ENCODE measurements at regions not wholly inside any gene's neighbourhood (a gene's known extent, or its start where the extent isn't known, plus 50 kb on each side); places are given as distances from the start of the nearest gene placed in this dataset.

DNA sequence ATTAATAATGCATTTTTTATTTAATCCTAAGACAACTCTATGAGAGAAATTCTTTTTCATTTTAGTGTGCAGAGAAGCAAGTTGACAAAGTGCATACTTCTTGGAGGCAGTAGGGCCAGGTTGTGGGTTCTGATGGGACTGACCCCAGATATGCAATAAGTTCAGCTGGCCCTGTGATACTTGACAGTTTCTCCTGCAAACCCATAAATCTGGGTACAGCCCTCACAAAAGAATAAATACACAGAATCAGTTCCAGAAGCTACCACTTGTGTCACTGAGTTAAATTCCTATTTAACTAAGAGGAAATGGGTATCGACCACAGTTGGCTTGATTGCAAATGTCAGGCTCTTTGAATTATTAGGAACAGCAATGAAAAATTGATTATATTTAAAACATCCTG is 598.5 kb upstream of the API5 start:
- DNase-seq (no peak), ATAC-seq (no peak), FAIRE-seq (no peak)
- Histone ChIP-seq H3K36me3 (no peaks in the 10 kb centered on the region), H3K27ac (no peak overlapping the region), H3K4me1 (no peaks in the 10 kb centered on the region), H3K27me3 (no peaks in the 10 kb centered on the region), H3K9me3 (no peaks in the 10 kb centered on the region), H3K4me3 (no peak overlapping the region)
- 34 to 48% methylated on average over 1 of the region's 1 CpG for WGBS, 2 donors
- intact Hi-C loops (cut with DNase I) = no loop called here
- TF ChIP-seq, protein P1, sequence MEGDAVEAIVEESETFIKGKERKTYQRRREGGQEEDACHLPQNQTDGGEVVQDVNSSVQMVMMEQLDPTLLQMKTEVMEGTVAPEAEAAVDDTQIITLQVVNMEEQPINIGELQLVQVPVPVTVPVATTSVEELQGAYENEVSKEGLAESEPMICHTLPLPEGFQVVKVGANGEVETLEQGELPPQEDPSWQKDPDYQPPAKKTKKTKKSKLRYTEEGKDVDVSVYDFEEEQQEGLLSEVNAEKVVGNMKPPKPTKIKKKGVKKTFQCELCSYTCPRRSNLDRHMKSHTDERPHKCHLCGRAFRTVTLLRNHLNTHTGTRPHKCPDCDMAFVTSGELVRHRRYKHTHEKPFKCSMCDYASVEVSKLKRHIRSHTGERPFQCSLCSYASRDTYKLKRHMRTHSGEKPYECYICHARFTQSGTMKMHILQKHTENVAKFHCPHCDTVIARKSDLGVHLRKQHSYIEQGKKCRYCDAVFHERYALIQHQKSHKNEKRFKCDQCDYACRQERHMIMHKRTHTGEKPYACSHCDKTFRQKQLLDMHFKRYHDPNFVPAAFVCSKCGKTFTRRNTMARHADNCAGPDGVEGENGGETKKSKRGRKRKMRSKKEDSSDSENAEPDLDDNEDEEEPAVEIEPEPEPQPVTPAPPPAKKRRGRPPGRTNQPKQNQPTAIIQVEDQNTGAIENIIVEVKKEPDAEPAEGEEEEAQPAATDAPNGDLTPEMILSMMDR (IDR thresholded peaks at IDR 0.05) = no peak

GRCh38 chr11:42713753-42714152 is 598.0 kb upstream of the API5 start:
- H3K4me3 ChIP-seq = no peak overlapping the region
- intact Hi-C loops (cut with DNase I) = no loop called here
- H3K9me3 ChIP-seq = no peaks in the 10 kb centered on the region
- 40 to 44% methylated on average over 1 of the region's 1 CpG for WGBS, 2 donors
- ATAC-seq (no peak), DNase-seq (no peak), FAIRE-seq (no peak)
- no peaks in the 10 kb centered on the region for H3K27me3 ChIP-seq
- TF ChIP-seq, protein P1 (IDR thresholded peaks at IDR 0.05) = no peak
- H3K36me3 ChIP-seq = no peaks in the 10 kb centered on the region
- no peaks in the 10 kb centered on the region for H3K4me1 ChIP-seq
- no peak overlapping the region for H3K27ac ChIP-seq

DNA sequence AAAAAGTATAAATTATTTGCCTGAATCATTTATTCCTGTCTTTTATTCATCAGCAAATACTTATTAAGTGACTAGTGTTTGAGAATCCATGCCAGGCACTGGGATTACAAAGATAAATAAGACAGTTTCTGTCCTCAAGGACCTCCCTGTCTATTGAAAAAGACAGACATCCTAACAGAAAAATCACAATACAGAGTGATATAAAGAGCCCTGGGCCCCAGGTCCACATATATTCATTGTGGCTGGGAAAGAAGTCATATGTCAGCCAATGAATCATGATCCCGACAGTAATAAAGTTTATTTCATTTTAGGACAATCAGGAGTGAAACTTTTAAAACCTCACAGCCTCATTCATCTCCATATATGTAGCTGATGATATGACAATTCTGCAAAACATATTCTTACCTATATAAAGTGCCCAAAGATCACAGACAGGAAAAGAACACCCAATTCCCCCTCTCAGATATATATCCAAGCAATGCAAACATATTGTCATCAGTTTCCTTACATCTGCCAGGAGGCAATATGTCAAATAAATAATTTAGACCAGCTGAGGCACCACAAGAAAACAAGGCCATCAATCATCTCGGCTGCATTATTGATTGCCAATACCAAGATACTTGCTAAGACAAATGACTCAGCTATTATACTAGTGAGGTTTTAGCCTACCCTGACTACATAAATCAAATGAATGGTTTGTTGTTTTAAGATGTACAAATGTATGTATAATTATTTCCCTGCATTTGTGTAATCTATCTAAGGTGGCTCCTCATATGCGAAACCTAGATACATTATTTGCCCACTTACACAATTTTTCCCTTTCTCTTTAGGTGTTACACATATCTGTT is 590.9 kb upstream of the API5 start:
- H3K27me3 ChIP-seq = no peaks in the 10 kb centered on the region
- no peaks in the 10 kb centered on the region for H3K4me1 ChIP-seq
- no peak for FAIRE-seq
- no peaks in the 10 kb centered on the region for H3K36me3 ChIP-seq
- ATAC-seq = no peak
- intact Hi-C loops (cut with DNase I) = no loop called here
- no peak for DNase-seq
- H3K4me3 ChIP-seq = no peak overlapping the region
- 26 to 35% methylated on average over 3 of the region's 3 CpGs for WGBS, 2 donors
- H3K27ac ChIP-seq = no peak overlapping the region
- TF ChIP-seq, protein P1 (IDR thresholded peaks at IDR 0.05) = no peak
- H3K9me3 ChIP-seq = no peaks in the 10 kb centered on the region

DNA sequence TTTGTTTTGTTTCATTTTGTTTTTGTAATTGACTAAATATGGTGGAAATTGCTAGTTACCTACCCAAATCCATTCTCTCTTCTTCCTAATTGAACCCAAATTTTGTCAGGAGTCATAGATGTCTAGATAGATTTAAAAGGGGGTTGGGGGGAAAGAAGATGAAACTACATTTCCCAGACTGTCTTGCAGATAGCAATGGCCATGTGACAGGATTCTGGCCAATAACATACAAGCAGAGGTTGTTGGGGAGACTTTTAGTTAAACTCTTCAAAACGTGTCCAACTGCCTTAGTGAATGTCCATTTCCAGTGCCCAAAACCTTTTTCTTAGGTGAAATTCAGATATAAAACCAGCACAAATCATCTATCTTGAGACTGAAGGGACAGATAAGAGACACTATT is 583.9 kb upstream of the API5 start:
- H3K27me3 ChIP-seq = no peaks in the 10 kb centered on the region
- no peaks in the 10 kb centered on the region for H3K4me1 ChIP-seq
- WGBS, 2 donors = 12 to 13% methylated on average over 1 of the region's 1 CpG
- H3K9me3 ChIP-seq = no peaks in the 10 kb centered on the region
- H3K4me3 ChIP-seq = no peak overlapping the region
- H3K27ac ChIP-seq = no peak overlapping the region
- H3K36me3 ChIP-seq = no peaks in the 10 kb centered on the region
- TF ChIP-seq, protein P1 (IDR thresholded peaks at IDR 0.05) = no peak
- no peak for FAIRE-seq
- no peak for DNase-seq
- intact Hi-C loops (cut with DNase I) = no loop called here
- no peak for ATAC-seq

- no peak for FAIRE-seq
- TF ChIP-seq, protein P1 (IDR thresholded peaks at IDR 0.05) = no peak
- WGBS, 2 donors = 44 to 52% methylated on average over 1 of the region's 1 CpG
Measured at GRCh38 chr11:42762348-42762747, 549.4 kb upstream of the API5 start.

More at GRCh38 chr11:42762348-42762747, 549.4 kb upstream of the API5 start:
- H3K36me3 ChIP-seq = no peaks in the 10 kb centered on the region
- no peak for ATAC-seq
- no peak overlapping the region for H3K27ac ChIP-seq
- no peaks in the 10 kb centered on the region for H3K9me3 ChIP-seq
- H3K4me3 ChIP-seq = no peak overlapping the region
- H3K4me1 ChIP-seq = no peaks in the 10 kb centered on the region
- no peak for DNase-seq
- intact Hi-C loops (cut with DNase I) = no loop called here
- no peaks in the 10 kb centered on the region for H3K27me3 ChIP-seq
